Colonic mucosa (tissue), 4 donors: ENCODE measurements at regions not wholly inside any gene's neighbourhood (a gene's known extent, or its start where the extent isn't known, plus 50 kb on each side); places are given as distances from the start of the nearest gene placed in this dataset.

Source experiments
- DNase-seq: peaks from one replicate; pipeline ENCODE4 v3.0.0-alpha.2; 2020
- H3K27ac ChIP-seq: fragments of 200-600 bp; one replicate; pipeline ENCODE4 v1.8.0; 2021
- H3K27me3 ChIP-seq: fragments of 200-600 bp; one replicate; pipeline ENCODE4 v1.8.0; 2021
- H3K36me3 ChIP-seq: fragments of 200-600 bp; one replicate; pipeline ENCODE4 v1.8.0; 2021
- H3K4me1 ChIP-seq: fragments of 200-600 bp; one replicate; pipeline ENCODE4 v1.8.0; 2021; ENCODE audit warnings: mild to moderate bottlenecking
- H3K4me3 ChIP-seq: fragments of 200-600 bp; one replicate; pipeline ENCODE4 v1.8.0; 2021
- H3K9ac ChIP-seq, 2 donors: one replicate each; pipeline ENCODE4 v1.7.0; 2013; ENCODE audit warnings: control low read depth in 2 of 2, low read depth in 2 of 2, low read length in 2 of 2
- H3K9me3 ChIP-seq: fragments of 200-600 bp; one replicate; pipeline ENCODE4 v1.8.0; 2021
- intact Hi-C: fragments of 100-400 bp; cut with DNase I; formaldehyde crosslinking; loops from one replicate; pipeline ENCODE4 v1.14.1; 2022
- TF ChIP-seq, protein P1 (sequence below): fragments of 200-600 bp; IDR thresholded peaks from one replicate; pipeline ENCODE4 v1.8.0; 2022; ENCODE audit warnings: antibody characterized with exemption, mild to moderate bottlenecking
- donor health status: healthy.
- donor health status: DM: no; HTN: no; CAD: no.
- donor health status: DM: no; HTN: no; CAD: no.

DNA sequence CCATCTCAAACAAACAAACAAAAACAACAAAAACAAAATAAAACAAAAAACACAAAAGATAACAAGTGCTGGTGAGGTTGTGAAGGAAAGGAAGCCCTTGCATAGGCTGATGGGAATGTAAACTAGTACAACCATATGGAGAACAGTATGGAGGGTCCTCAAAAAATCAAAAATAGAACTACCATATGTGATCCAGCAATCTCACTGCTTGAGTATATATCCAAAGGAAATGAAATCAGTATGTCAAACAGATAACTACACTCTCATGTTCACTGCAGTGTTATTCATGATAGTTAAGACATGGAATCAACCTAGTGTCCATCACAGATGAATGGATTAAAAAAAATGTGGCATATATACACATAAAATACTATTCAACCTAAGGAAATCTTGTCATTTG lies 395.7 kb upstream of the SLC24A2 start:
- TF ChIP-seq, protein P1, sequence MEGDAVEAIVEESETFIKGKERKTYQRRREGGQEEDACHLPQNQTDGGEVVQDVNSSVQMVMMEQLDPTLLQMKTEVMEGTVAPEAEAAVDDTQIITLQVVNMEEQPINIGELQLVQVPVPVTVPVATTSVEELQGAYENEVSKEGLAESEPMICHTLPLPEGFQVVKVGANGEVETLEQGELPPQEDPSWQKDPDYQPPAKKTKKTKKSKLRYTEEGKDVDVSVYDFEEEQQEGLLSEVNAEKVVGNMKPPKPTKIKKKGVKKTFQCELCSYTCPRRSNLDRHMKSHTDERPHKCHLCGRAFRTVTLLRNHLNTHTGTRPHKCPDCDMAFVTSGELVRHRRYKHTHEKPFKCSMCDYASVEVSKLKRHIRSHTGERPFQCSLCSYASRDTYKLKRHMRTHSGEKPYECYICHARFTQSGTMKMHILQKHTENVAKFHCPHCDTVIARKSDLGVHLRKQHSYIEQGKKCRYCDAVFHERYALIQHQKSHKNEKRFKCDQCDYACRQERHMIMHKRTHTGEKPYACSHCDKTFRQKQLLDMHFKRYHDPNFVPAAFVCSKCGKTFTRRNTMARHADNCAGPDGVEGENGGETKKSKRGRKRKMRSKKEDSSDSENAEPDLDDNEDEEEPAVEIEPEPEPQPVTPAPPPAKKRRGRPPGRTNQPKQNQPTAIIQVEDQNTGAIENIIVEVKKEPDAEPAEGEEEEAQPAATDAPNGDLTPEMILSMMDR = no peak
- intact Hi-C loops = no loop called here

DNA sequence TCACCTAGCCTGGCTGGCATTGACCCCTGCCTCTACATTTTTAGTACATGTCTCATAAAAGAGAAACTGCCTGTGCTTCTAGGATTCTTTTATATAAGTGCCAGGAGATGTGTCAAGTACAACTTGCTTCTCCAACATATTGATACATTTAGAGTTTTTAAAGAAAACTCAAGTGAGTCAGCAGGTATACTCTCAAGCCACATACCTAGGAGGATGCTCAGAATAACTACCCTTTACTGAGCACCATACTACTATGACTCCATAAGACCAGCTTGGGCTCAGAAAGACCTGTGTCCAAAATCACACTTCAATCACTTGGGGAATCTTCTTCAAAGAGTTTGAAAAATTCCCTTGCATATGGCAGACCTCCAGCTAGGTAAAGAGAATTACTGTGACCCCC lies 389.8 kb upstream of the SLC24A2 start:
- TF ChIP-seq, protein P1 = no peak
- Histone ChIP-seq H3K9me3 (no peaks in the 10 kb centered on the region), H3K27ac (no peak overlapping the region), H3K4me3 (no peak overlapping the region), H3K27me3 (no peaks in the 10 kb centered on the region), H3K9ac (no peak overlapping the region), H3K36me3 (no peaks in the 10 kb centered on the region), H3K4me1 (no peaks in the 10 kb centered on the region)
- intact Hi-C loops = no loop called here
- DNase-seq = no peak

More for the DNA sequence above, 395.7 kb upstream of the SLC24A2 start:
- no peak for DNase-seq
- Histone ChIP-seq H3K27ac (no peak overlapping the region), H3K9ac (no peak overlapping the region), H3K27me3 (no peaks in the 10 kb centered on the region), H3K36me3 (no peaks in the 10 kb centered on the region), H3K9me3 (no peaks in the 10 kb centered on the region), H3K4me1 (no peaks in the 10 kb centered on the region), H3K4me3 (no peak overlapping the region)

DNA sequence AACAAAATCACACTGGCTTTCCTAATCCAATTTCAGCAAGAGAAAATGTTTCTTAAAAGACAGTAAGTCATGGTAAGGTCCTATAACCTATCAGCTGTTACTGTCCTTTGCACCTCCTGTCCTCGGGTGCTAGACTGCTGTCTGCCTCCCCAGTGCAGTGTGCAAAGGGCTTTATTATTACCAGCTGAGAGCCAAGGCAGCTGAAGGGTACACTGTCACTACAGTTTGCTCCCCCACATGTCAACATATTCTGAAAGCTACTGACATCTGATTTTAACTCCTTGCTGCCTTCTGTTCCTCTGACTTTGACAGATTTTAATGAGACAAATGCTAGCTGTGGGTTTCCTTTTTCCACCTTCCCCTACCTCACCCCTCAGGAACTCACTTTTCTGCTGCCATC lies 389.4 kb upstream of the SLC24A2 start:
- H3K4me3 ChIP-seq = no peak overlapping the region
- no peaks in the 10 kb centered on the region for H3K27me3 ChIP-seq
- no peaks in the 10 kb centered on the region for H3K9me3 ChIP-seq
- TF ChIP-seq, protein P1 = no peak
- no peak overlapping the region for H3K9ac ChIP-seq
- no peaks in the 10 kb centered on the region for H3K4me1 ChIP-seq
- H3K27ac ChIP-seq = no peak overlapping the region
- intact Hi-C loops = no loop called here
- no peak for DNase-seq
- H3K36me3 ChIP-seq = no peaks in the 10 kb centered on the region

DNA sequence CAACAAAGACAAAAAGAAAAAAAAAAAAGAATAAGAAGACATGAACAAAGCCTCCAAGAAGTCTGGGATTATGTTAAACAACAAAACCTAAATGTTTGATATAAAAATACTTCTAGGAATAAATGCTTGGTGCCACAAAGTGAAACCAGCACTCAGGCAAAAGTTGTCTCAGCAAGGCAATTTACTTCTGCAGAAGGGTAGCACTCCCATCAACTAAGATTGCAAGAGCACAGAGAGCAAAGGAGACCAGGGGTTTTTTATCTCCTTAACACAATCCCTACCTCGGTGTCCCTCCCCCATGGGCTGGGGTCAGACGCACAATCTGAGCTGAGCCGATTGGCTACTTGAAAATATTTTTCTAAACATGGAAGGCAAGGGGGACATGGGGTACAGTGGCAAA lies 381.3 kb upstream of the SLC24A2 start:
- Histone ChIP-seq H3K27me3 (no peaks in the 10 kb centered on the region), H3K9me3 (no peaks in the 10 kb centered on the region), H3K4me3 (no peak overlapping the region), H3K27ac (no peak overlapping the region), H3K4me1 (no peaks in the 10 kb centered on the region), H3K36me3 (no peaks in the 10 kb centered on the region), H3K9ac (no peak overlapping the region)
- TF ChIP-seq, protein P1 = no peak
- intact Hi-C loops = no loop called here
- no peak for DNase-seq

DNA sequence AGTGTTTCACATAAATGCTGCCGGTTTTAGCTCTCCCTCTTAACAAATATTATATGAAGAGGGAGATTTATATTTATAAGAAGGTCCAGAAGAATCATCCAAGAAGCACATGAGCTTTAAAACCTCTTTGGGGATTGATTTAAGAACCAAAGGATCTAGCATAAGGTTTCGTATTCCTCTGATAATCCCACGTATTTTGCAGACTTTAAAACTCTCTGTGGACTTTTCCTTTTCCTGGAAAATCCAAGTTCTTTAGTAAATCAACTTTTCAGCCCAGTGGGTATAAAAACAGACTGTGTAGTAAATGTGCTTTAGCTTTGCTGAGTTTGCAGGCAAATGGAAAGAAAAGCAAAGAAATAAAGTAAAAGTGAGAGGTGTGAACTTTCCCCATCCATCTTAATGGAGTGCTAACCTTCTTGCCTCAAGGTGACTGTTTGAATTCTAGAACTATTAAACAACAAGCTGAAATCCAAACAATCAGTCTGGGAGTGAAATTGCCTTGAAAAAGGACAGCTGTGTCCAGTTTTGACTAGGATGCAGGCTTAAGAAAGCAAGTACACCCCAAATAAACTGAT lies 363.4 kb upstream of the SLC24A2 start:
- no peaks in the 10 kb centered on the region for H3K36me3 ChIP-seq
- no peak overlapping the region for H3K27ac ChIP-seq
- intact Hi-C loops = no loop called here
- no peak overlapping the region for H3K4me3 ChIP-seq
- H3K9ac ChIP-seq = no peak overlapping the region
- no peaks in the 10 kb centered on the region for H3K9me3 ChIP-seq
- H3K4me1 ChIP-seq = no peaks in the 10 kb centered on the region
- H3K27me3 ChIP-seq = no peaks in the 10 kb centered on the region
- no peak for DNase-seq
- TF ChIP-seq, protein P1 = no peak
